ENCODE measurements at regions not wholly inside any gene's neighbourhood (a gene's known extent, or its start where the extent isn't known, plus 50 kb on each side); places are given as distances from the start of the nearest gene placed in this dataset.

DNA sequence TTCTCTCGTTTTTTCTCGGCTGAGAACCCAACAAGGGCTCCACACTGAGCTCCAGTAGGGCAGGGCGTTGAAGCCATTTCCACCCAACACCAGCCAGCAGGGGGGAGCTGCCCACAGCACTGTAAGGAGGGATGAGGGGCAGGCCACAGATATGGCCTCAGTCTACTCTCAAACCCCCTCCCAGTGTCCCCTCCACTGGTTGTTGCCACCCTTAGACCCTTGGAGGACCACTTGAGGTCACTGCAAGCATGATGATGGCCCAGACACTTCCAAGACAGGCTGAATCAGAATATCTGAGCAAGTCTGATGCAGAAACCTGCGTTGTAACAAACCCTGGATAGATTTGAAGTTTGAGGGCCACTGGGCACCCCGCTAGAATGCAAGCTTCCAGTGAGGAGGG, 217.0 kb upstream of the CST7 start:
- TF ChIP-seq, protein P1, sequence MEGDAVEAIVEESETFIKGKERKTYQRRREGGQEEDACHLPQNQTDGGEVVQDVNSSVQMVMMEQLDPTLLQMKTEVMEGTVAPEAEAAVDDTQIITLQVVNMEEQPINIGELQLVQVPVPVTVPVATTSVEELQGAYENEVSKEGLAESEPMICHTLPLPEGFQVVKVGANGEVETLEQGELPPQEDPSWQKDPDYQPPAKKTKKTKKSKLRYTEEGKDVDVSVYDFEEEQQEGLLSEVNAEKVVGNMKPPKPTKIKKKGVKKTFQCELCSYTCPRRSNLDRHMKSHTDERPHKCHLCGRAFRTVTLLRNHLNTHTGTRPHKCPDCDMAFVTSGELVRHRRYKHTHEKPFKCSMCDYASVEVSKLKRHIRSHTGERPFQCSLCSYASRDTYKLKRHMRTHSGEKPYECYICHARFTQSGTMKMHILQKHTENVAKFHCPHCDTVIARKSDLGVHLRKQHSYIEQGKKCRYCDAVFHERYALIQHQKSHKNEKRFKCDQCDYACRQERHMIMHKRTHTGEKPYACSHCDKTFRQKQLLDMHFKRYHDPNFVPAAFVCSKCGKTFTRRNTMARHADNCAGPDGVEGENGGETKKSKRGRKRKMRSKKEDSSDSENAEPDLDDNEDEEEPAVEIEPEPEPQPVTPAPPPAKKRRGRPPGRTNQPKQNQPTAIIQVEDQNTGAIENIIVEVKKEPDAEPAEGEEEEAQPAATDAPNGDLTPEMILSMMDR (IDR thresholded peaks at IDR 0.05; ENCODE audit: insufficient read depth, low read length), result no peak
- H3K4me3 ChIP-seq (ENCODE audit: low read depth, low read length), result no peak overlapping the region
- DNase-seq (ENCODE audit: low read depth), result no peak

DNA sequence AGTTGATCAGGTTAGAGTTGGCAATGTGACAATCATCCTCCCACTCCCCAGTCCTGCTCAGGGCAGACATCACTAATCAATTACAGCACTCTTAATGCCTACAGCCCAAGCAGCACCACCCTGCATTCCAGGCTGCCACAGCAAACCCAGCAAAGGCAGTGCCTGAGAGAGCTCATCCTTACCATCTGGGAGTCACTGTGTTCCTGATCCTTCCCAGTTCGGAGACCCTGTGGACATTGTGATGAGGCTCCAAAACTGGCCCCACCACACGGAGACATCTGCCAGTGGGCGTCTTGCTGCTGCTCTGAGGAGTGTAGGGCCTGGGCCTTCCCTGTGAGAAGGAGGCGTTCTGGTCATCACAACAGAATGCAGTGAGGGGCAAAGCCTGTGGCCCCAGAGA, 216.5 kb upstream of the CST7 start:
- TF ChIP-seq, protein P1 (IDR thresholded peaks at IDR 0.05; ENCODE audit: insufficient read depth, low read length), result no peak
- no peak for DNase-seq (ENCODE audit: low read depth)
- H3K4me3 ChIP-seq (ENCODE audit: low read depth, low read length), result no peak overlapping the region

DNA sequence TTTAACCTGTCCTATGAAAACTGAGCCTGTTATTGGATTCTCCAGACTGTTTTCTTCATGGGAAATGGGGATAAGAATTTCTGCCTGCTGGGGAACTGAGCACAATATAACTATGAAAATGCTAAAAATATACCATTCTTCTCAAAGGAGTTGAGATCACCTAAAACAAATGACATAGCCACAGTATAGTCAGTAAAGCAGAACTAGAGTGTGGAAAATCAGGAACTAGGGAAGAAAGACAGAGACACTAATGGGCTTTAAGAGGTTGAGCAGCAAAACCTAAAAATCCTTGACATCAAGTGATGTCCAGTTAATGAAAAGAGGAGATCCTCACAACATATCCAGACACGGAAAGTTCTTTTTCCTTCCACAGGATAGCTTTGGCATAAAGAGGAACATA, 215.7 kb upstream of the CST7 start:
- TF ChIP-seq, protein P1 (IDR thresholded peaks at IDR 0.05; ENCODE audit: insufficient read depth, low read length), result no peak
- H3K4me3 ChIP-seq (ENCODE audit: low read depth, low read length), result no peak overlapping the region
- DNase-seq (ENCODE audit: low read depth), result no peak

DNA sequence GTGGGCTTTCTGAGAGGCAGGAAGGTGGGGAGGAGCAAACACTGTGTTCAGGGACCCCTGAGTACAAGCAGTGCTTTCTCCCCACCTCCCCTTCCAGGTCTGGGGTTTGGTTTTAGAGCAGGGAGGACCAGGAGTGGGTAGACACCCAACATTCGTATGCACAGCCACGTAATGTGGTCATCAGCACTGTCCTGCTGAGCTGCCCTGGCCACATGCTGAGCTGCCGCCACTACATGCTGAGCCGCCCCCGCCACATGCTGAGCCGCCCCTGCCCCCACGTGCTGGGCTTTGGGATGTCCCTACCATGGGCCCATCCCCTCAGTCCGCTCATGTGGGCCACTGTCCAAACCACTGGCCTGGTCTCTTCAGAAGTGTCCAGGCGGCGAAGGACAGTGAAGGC, 214.9 kb upstream of the CST7 start:
- no peak overlapping the region for H3K4me3 ChIP-seq (ENCODE audit: low read depth, low read length)
- TF ChIP-seq, protein P1 (IDR thresholded peaks at IDR 0.05; ENCODE audit: insufficient read depth, low read length), result no peak
- no peak for DNase-seq (ENCODE audit: low read depth)

DNA sequence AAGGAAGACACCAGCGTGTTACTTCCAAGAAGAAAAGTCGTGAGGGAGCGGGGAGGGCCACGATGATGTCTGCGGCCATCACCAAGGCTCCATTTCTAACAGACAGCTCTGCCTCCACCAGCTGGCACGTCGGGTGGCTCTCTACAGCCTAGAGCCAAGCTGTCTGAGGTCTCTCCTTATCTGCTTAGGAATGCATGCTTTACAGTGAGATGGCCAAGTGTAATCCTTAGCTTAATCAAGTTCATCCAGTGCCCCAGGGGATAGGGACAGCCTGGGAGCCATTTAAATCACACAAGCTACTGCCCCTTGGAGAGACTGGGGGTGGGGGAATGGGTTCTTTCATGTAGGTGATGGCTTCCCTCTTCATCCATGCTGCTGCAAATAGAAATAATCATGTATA, 213.8 kb upstream of the CST7 start:
- DNase-seq (ENCODE audit: low read depth), result peak; percentile 4
- no peak overlapping the region for H3K4me3 ChIP-seq (ENCODE audit: low read depth, low read length)
- TF ChIP-seq, protein P1 (IDR thresholded peaks at IDR 0.05; ENCODE audit: insufficient read depth, low read length), result no peak

DNA sequence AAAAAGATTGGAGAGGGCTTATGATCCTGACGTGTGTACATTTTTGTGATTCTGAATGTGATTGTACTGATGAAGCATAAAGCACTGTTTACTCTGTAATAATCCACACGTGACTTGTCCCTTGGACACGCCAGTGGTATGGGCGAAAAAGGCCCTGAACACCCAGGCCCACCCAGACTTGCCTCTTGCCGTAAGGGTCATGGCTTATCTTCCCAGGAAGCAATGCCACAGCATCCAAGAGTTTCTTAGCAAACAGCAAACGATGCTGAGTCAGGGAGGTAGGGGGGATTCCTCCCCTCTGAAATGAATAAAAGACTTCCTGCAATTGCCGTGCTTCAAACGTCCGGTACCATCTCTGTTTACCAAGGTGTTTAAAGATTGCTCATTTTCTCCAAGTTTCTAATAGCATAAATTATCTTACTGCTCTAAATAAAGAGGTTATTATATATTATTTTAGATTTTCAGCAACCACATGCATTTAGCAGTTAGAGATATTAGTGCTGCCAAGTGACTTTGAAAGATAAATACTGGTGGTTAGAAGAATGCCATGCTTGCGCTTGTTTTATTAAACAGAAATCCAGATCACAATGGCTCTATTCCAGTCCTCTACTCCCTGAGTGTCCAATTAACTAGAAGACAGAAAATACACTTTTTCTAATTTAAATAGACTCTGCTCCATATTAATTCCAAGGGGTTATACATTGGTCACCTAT, 212.8 kb upstream of the CST7 start:
- TF ChIP-seq, protein P1 (IDR thresholded peaks at IDR 0.05; ENCODE audit: insufficient read depth, low read length), result no peak
- no peak overlapping the region for H3K4me3 ChIP-seq (ENCODE audit: low read depth, low read length)
- DNase-seq (ENCODE audit: low read depth), result peak; percentile 6

DNA sequence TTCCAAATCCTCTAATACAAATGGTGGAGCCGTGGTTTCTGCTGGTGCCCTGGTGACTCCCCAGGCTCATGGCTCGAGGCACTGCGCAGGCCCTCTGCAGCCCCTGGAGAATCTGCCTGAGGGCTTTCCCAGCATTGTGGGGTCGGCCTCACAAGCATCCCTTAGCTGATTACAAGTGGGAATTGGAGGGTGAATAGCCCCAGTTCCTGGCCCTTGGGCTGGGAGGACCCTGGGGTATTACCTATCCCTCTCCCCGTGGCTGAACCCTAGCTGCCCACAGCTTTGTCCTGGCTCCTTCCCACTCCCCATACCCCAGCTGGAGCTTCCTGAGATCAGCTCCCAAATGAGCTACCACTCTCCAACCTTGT, 212.2 kb upstream of the CST7 start:
- TF ChIP-seq, protein P1 (IDR thresholded peaks at IDR 0.05; ENCODE audit: insufficient read depth, low read length), result no peak
- H3K4me3 ChIP-seq (ENCODE audit: low read depth, low read length), result no peak overlapping the region
- no peak for DNase-seq (ENCODE audit: low read depth)

All from fibroblast of the aortic adventitia (primary cell).